NCI-H2171 (cell line): ENCODE measurements at regions not wholly inside any gene's neighbourhood (a gene's known extent, or its start where the extent isn't known, plus 50 kb on each side); places are given as distances from the start of the nearest gene placed in this dataset.

Source experiments
- DNase-seq: peaks from one replicate; lab custom pipeline; 2025; lab: John Stamatoyannopoulos, UW

- DNase-seq: no peak
Observed at GRCh38 chr11:27968461-27968860, 139.5 kb downstream of the KIF18A start.

GRCh38 chr11:27965559-27965958 lies 142.4 kb downstream of the KIF18A start:
- DNase-seq: no peak

GRCh38 chr11:27963370-27963769 lies 144.6 kb downstream of the KIF18A start:
- peak; percentile 55 for DNase-seq

GRCh38 chr11:27949951-27950738 lies 157.8 kb downstream of the KIF18A start:
- no peak for DNase-seq

- DNase-seq: no peak
Observed at GRCh38 chr11:27945348-27945747, 162.6 kb downstream of the KIF18A start.

GRCh38 chr11:27938011-27938410 lies 169.9 kb downstream of the KIF18A start:
- no peak for DNase-seq

- no peak for DNase-seq
Observed at GRCh38 chr11:27934830-27935145, 173.2 kb downstream of the KIF18A start.

GRCh38 chr11:27933992-27934829 lies 173.7 kb downstream of the KIF18A start:
- DNase-seq: no peak

- DNase-seq: no peak
Observed at GRCh38 chr11:27931770-27932169, 176.2 kb downstream of the KIF18A start.

- no peak for DNase-seq
Observed at GRCh38 chr11:27930946-27931345, 177.0 kb downstream of the KIF18A start.

- no peak for DNase-seq
Observed at GRCh38 chr11:27928809-27929208, 179.1 kb downstream of the KIF18A start.

GRCh38 chr11:27926981-27927481 lies 180.9 kb downstream of the KIF18A start:
- no peak for DNase-seq

- no peak for DNase-seq
Observed at GRCh38 chr11:27926486-27926885, 181.5 kb downstream of the KIF18A start.

GRCh38 chr11:27921472-27921871 lies 186.5 kb downstream of the KIF18A start:
- no peak for DNase-seq

GRCh38 chr11:27916541-27917100 lies 191.3 kb downstream of the KIF18A start:
- no peak for DNase-seq

- no peak for DNase-seq
Observed at GRCh38 chr11:27914080-27914479, 193.9 kb downstream of the KIF18A start.

- DNase-seq: no peak
Observed at GRCh38 chr11:27913650-27914049, 194.3 kb downstream of the KIF18A start.

GRCh38 chr11:27912916-27913315 lies 195.0 kb downstream of the KIF18A start:
- DNase-seq: no peak

- DNase-seq: no peak
Observed at GRCh38 chr11:27910186-27910931, 197.6 kb downstream of the KIF18A start.

- no peak for DNase-seq
Observed at GRCh38 chr11:27909386-27909785, 198.6 kb downstream of the KIF18A start.

- DNase-seq: no peak
Observed at GRCh38 chr11:27908621-27909020, 199.3 kb downstream of the KIF18A start.

GRCh38 chr11:27907530-27907929 lies 200.4 kb downstream of the KIF18A start:
- DNase-seq: no peak
